ENCODE measurements at regions not wholly inside any gene's neighbourhood (a gene's known extent, or its start where the extent isn't known, plus 50 kb on each side); places are given as distances from the start of the nearest gene placed in this dataset.

DNA sequence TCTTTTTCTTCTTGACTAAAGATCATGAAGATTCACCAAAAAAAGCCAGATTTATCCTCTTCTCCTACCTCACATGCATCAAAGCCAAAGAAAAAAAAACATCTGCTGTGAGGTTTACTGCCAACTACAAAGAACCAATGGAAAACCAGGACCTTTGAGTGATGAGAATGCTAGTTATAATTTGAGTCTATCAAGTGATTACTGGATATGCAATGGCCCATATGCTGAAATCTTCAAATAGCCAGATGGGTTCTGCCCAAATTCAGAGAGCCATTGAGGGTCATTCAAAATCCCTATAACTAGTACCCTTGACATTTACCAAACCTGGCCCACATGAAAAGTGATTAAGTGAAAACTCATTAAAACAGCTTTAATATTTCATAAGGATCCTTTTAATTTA lies 78.4 kb upstream of the ACO1 start:
- TF ChIP-seq, protein P1, sequence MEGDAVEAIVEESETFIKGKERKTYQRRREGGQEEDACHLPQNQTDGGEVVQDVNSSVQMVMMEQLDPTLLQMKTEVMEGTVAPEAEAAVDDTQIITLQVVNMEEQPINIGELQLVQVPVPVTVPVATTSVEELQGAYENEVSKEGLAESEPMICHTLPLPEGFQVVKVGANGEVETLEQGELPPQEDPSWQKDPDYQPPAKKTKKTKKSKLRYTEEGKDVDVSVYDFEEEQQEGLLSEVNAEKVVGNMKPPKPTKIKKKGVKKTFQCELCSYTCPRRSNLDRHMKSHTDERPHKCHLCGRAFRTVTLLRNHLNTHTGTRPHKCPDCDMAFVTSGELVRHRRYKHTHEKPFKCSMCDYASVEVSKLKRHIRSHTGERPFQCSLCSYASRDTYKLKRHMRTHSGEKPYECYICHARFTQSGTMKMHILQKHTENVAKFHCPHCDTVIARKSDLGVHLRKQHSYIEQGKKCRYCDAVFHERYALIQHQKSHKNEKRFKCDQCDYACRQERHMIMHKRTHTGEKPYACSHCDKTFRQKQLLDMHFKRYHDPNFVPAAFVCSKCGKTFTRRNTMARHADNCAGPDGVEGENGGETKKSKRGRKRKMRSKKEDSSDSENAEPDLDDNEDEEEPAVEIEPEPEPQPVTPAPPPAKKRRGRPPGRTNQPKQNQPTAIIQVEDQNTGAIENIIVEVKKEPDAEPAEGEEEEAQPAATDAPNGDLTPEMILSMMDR (IDR thresholded peaks at IDR 0.05) = no peak
- no peak for TF ChIP-seq POLR2A (IDR thresholded peaks at IDR 0.05)

All from ovary (tissue), 3 donors.